OCI-M1 (cell line): ENCODE measurements at regions not wholly inside any gene's neighbourhood (a gene's known extent, or its start where the extent isn't known, plus 50 kb on each side); places are given as distances from the start of the nearest gene placed in this dataset.
"Not testable (repeated sequence)": the region's sequence is repeated elsewhere in the genome, so short reads cannot be mapped to it uniquely, and the experiment has no call there.

Source experiments
- DNase-seq: peaks from one replicate; lab custom pipeline; 2025; lab: John Stamatoyannopoulos, UW

DNA sequence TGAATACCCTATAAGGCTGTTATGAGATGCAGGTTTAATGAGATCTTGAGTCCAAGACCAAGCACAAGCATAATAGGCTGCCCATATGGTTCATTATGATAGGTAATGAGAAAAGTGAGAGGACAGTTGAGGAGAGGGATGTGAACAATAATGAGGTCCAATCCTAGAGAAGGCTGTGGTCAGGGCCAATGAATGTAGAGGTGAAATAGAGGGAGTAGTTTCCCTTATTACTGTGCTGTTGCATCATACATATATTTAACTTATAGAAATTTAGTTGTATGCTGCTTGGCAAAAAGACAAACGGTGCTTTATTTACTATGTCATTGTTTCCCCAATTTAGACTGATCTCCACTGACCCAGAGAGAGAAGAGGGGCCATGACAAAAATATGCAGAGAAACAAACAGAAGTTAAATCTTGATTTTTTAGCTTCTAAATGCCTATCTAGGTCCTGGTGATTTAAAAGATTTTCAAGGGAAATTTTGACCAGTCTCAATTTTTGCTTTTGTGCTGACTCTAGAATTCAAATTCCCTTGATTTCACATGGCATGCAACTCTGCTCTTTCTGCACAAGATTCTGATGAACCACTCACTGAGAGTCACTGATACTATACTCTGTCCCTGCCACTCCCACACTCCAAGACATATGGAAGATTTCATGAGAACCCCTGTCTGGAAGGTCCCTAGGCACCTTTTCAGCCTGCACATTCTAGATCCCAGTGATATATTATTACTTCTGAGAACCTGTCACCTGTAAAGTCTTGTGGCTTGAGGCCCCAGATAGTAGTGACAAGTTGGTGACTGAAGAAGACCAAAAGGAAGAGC is 159.7 kb downstream of the VSIG4 start:
- peak; percentile 86 for DNase-seq

DNA sequence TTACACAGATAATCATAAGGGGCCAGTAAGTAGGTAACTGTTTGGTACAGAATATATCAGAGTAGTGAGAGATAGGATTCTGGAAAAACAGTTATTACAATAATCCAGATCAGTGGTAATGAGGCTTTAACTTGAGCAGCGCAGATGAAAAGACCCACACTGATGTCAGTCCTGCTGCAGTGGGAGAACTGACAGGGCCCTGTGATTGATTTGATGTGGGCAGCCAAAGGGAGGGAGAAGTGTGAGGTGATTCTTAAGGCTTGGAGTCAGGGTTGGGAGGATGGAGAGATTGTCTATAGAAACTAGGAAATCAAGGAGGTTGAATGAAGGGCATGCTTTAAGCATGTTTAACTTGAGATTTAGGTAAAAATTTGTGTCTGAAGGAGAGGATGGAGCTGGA is 161.4 kb downstream of the VSIG4 start:
- no peak for DNase-seq

DNA sequence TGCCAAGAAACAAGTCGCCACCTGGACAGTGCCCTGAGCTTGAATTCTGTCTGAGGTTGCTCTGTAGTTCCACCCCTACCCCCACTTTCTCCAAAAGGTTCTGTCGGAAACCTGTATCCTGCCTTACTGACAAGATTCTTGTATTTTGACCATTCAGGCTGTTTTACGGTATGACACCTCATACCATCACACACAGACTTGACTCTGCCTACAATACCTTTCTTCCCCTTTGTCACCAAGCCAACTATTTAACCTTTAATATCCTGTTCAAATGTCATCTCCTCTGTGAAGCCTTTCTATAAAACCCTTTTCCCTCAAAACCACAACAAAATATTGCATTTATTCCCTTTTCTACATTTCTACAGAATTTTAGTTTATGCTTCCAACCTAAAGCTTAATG is 161.9 kb downstream of the VSIG4 start:
- no peak for DNase-seq

DNA sequence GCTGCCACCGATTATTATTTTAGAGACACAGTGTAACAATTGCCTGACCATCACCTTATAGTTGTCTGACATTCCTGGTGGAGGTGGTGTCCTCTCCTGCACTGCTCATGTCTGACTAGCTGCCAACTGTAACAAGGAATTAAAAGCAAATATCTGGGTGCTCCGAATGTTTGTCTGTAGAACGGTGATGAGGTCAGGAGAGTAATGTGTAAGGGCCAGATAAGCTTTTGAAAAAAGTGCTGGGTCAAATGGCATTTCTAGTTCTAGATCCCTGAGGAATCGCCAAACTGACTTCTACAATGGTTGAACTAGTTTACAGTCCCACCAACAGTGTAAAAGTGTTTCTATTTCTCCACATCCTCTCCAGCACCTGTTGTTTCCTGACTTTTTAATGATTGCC is 164.3 kb downstream of the VSIG4 start:
- not testable (repeated sequence) for DNase-seq

DNA sequence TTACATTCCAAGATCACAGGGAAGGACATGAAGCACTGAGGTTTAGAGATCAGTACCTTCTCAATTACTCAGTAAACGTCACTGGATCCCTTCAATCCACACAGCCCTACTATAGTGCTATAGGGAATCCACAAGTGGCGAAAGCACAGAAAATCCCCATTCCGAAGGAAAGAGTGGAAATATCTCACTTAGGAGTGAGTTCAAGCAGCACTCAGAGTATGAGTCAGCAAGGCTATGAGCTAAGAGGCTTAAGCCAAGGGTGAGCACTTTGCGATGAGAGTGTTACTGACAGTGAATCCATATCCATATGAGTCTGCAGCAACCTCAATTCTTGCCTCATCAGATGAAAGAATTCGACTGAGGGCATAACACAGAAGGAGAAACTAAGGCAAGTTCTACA is 165.1 kb downstream of the VSIG4 start:
- no peak for DNase-seq

DNA sequence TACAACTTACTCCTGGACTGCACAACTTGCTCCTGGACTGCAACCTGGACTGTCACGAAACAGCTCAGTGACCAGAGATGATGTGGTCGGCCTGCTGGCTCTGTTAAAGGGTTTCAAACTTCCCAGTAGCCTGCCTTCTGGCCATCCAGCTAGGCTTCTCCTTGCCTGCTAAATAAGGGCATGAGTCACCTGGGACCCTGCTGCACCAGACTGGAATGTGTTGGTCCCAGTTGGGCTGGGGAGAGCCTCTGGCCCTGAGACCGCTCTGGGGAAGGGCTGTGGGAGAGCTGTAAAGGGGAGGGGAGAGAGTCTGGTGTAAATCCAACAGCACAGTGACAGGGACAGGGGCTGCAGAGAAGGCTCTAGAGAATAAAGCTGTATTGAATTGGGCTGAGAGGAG is 165.8 kb downstream of the VSIG4 start:
- no peak for DNase-seq

DNA sequence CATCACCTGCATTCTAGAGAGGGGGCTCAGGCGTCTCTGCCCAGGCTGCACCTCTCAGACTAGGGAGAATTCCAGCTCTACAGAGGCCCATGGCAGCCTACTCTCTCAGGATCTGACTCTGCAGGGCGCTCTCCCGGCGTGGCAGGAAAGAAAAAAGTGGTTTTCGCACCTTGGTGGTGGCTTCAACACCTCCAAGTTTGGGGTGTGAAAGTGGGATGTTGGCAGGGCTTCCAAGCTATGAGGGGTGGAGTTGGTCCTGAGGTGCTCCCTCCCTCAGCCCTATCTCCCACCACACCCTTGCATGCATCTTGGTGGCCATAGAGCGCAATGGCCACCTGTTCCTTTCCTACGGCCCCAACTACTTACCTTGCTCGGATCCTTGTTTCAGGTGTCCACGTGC is 166.5 kb downstream of the VSIG4 start:
- no peak for DNase-seq

DNA sequence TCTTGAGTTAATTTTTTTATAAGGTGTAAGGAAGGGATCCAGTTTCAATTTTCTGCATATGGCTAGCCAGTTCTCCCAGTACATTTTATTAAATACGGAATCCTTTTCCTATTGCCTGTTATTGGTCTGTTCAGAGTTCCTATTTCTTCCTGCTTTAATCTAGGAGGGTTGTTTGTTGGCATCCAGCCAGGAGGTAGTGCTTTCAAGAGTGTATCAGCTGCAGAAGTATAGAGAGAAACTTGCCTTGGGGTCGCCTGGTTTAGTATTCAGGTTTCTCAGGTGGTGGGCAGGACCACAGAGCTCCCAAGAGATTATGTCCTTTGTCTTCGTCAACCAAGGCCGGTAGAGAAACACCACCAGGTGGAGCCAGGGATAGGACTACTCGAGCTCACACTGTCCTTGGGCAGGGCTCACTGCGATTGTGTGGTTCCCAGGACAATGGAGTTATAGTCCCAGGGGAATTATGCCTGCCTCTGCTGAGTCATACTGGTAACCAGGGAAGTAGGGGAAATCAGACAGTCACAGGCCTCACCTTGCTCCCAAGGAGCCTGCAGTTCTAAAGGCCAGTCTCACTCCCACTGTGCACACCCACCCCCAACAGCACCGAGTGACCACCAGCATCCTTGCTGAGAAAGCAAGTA is 168.1 kb downstream of the VSIG4 start:
- DNase-seq, result peak; percentile 35

DNA sequence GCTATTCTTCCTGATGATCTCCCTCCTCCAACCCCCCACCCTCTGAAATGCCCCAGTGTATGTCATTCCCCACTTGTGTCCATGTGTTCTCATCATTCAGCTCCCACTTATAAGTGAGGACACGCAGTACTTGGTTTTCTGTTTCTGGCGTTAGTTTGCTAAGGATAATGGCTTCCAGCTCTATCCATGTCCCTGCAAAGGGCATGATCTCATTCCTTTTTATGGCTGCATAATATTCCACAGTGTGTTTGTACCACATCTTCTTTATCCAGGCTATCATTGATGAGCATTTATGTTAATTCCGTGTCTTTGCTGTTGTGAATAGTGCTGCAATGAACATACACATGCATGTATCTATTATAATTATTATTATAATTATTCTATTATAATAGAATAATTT is 169.3 kb downstream of the VSIG4 start:
- not testable (repeated sequence) for DNase-seq

DNA sequence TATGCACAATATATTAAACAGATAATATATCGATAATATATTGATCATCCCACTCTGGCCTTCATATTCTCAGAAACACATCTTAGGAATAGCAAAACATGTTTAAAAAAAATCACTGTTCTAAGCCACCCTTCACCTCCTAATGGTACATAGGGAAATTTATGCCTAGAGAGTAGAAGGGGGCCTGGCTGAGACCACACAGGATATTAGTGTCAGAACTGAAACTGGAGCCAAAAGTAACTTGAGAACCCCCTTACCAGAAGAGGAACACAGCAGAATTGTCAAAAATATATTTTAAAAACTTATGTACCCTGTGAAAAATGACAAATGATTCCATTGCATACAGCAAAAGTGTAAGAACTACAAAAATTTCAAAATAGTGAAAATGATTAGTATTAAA is 173.1 kb downstream of the VSIG4 start:
- DNase-seq, result no peak

DNA sequence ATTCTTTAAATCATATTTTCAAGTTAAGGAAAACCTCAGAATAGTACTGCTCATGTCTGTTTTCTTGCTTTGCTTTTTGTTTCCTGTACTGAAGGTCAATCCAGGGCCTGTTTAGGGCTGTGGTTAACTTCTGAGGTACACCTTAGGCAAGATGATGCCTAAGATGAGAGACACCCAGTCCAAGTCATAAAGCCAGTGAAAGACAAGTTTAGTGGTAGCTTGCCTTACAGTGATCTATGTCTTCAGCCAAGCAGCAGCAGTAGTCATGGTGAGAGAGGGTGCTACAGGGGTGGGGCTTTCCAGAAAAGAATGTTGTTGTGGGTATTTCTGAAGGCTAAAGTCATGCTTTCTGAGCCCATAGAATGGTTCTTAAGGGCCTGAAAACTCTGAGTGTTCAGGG is 173.7 kb downstream of the VSIG4 start:
- no peak for DNase-seq

DNA sequence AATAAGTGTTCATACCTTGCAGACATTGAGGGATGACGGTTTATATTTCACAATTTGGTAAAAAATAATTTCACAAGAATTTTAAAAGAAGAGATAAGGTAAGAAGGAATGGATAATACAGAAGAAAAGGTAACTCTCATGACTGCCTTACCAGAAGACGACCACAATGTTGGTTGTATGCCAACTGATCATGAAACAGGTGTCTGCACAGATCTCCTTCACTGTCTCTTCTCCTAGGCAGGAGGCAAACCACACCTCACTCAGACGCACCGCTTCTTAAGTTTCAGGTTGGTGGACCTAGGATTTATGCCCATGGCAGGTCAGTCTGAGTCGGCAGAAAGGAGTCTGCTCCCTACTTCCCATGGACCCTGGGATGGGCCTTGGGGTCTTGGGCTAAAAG is 177.2 kb downstream of the VSIG4 start:
- DNase-seq, result no peak

DNA sequence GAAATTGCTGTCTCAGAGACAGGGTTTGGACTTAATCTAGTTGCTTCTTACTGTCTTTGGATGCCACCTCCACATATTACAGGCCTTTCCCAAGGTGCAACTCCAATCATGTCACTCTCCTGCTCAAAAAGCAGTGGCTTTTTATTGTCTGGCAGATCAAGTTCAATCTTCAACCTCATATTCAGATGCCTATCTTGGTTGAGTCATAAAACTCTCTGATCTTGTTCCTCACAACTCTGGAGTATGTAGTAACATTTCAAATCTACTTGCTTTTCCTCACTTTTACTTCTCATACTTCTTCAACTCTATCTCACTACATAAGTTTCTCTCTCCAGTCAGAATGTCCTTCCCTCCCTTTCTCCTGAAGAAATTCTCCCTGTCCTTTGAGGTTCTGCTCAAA is 180.6 kb downstream of the VSIG4 start:
- no peak for DNase-seq

DNA sequence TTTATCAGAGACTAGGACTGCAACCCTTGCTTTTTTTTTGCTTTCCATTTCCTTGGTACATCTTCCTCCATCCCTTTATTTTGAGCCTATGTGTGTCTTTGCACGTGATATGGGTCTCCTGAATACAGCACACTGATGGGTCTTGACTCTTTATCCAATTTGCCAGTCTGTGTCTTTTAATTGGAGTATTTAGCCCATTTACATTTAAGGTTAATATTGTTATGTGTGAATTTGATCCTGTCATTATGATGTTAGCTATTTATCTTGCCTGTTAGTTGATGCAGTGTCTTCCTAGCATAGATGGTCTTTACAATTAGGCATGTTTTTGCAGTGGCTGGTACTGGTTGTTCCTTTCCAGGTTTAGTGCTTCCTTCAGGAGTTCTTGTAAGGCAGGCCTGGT is 185.4 kb downstream of the VSIG4 start:
- not testable (repeated sequence) for DNase-seq

DNA sequence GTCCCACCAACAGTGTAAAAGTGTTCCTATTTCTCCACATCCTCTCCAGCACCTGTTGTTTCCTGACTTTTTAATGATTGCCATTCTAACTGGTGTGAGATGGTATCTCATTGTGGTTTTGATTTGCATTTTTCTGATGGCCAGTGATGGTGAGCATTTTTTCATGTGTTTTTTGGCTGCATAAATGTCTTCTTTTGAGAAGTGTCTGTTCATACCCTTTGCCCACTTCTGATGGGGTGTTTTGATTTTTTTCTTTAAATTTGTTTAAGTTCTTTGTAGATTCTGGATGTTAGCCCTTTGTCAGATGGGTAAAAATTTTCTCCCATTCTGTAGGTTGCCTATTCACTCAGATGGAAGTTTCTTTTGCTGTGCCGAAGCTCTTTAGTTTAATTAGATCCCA is 183.9 kb downstream of the MSN start:
- DNase-seq, result not testable (repeated sequence)

DNA sequence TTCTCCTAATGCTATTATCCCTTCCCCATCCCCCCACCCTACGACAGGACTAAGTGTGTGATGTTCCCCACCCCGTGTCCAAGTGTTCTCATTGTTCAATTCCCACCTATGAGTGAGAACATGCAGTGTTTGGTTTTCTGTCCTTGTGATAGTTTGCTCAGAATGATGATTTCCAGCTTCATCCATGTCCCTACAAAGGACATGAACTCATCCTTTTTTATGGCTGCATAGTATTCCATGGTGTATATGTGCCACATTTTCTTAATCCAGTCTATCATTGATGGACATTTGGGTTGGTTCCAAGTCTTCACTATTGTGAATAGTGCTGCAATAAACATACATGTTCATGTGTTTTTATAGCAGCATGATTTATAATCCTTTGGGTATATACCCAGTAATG is 183.4 kb downstream of the MSN start:
- not testable (repeated sequence) for DNase-seq

DNA sequence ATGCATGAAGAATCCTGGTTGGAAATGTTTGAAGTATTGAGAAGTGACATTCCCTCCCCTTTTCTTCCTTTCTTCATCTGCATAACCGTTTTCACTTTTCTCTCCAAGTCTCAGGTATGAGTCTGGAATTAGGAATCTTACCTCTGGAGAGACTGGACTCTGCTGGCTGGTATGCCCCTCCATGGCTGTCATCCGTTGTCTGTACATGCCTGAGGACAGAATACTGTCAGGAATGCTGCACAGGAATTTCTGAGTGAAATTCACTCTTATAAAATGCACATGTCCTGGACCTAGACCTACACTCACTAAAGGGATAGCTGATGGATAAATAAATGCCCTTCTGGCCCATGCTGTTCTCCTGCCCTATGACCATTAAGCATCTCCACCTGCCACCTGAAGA is 179.5 kb downstream of the MSN start:
- DNase-seq, result no peak

DNA sequence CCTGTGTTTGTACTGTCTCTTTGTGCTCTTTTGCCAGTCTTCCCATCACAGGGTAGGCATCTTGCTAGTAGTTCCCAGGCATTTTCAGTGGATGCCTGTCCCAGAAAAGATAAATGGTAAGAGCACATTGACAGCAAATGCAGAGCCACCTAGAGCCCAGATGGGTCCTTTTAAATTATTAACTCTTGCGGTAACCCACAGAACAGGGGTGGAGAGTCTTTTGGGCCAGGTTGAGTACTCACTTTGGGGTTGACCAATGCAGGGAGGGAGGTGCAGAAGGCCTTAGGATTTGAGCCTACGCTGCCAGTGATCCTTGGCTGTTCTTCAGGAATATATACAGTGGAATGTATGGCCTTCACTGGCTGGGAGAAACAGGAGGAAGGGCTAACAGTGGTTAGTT is 173.8 kb downstream of the MSN start:
- DNase-seq, result no peak

DNA sequence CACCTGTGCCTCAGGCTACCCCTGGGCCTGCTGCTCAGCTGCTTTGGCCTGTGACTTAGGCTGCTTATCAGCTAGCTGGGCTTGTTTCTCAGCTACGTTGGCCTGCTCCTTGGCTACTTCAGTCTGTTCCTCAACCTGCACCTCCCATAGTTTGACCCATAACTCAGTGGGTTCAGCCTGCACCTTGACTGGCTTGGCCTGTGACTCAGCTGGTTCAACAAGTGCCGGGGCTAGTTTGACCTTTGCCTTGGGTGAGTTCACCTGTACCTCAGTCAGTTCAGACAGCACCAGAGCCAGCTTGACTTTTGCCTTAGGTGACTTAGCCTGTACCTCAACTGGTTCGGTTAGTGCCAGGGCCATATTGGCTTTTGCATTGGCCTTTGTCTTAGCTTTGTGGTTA is 171.2 kb downstream of the MSN start:
- DNase-seq, result no peak

DNA sequence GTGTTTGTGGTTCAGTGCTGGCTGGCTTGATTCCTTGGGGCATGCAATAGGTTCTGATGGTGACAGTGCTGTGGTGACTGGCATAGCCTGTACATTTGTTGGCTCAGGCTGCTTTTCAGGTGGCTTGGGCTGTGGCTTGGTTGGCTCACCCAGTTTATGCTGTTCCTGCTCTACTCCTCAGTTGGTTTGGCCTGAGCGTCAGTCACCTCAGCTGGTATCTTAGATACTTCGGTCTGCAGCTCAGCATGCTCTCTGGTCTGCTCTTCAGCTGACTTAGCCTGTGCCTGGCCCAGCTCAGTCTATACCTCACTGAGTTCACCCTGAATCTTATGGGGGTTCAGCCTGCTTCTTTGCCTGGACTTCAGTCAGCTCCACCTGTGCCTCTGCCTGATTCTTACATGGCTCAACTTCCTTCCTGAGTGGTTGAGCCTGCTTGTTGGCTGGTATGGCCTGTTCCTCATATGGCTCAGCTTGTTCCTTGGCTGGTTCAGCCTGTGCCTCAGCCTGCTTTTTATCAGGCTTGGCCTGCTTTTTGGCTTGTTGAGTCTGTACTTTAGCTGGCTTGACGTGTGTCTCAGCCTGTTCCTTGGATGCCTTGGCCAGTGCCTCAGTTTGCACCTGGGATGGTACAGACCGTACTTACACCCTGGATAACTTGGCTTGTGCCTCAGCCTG is 170.6 kb downstream of the MSN start:
- no peak for DNase-seq

DNA sequence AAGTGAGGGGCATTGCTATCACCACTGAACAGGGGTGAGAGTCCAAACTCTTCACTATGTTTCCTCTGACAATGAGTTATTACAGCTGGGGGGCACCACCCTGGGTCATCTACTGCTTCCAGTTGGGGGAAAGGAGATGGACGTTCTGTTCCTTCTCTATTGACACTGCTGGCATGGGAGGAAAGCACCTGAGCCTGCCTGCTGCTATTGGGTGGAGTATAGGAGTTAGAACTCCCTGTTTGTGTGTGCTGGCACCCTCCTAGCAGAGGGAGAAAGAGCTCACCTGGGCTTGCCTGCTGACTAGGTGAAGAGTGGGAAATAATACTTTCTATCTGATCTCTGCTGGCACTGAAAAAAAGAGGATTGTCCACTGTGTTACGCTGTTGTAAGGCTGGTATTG is 163.8 kb downstream of the MSN start:
- DNase-seq, result no peak

DNA sequence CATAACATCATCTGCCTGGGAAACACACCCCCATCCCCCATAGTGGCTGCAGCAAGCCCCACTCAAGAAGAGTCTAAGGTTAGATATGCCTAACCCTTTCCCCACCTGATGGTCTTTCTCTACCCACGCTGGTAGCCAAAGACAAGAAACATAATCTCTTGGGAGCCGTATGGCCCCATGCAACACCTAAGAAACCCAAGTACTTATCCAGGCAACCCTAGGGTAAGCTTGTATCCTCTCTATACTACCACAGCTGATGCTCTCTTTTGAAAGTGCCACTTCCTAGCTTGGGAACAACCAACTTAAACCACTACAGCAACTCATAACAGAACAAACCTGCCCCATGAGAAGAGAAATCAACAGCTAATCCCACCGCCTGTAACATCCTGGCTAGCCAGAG is 161.1 kb downstream of the MSN start:
- no peak for DNase-seq

DNA sequence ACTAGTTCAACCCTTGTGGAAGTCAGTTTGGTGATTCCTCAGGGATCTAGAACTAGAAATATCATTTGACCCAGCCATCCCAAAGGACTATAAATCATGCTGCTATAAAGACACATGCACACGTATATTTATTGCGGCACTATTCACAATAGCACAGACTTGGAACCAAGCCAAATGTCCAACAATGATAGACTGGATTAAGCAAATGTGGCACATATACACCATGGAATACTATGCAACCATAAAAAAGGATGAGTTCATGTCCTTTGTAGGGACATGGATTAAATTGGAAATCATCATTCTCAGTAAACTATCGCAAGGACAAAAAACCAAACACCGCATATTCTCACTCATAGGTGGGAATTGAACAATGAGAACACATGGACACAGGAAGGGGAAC is 157.8 kb downstream of the MSN start:
- DNase-seq, result not testable (repeated sequence)
